GM23248 (cell line): ENCODE measurements at regions not wholly inside any gene's neighbourhood (a gene's known extent, or its start where the extent isn't known, plus 50 kb on each side); places are given as distances from the start of the nearest gene placed in this dataset.

Source experiments
- DNase-seq: peaks from one replicate; pipeline ENCODE4 v3.0.0-alpha.2; 2015
- H2AFZ ChIP-seq: fragments of 200-600 bp; sonication (generic); 2 replicates; pipeline ENCODE4 v1.6.1; 2016; ENCODE audit warnings: antibody characterized with exemption
- H3F3A ChIP-seq: fragments of 200-600 bp; sonication (generic); 2 replicates; pipeline ENCODE4 v1.6.1; 2016; ENCODE audit warnings: mild to moderate bottlenecking, antibody characterized with exemption, mixed run types; ENCODE audit not compliant: insufficient read depth
- H3K27ac ChIP-seq: fragments of 200-600 bp; sonication (generic); 2 replicates; pipeline ENCODE4 v1.5.1; 2016; ENCODE audit warnings: mild to moderate bottlenecking
- H3K27me3 ChIP-seq: fragments of 200-600 bp; sonication (generic); replicated peaks from 2 replicates; pipeline ENCODE4 v1.6.1; 2016; ENCODE audit warnings: mild to moderate bottlenecking; ENCODE audit not compliant: insufficient read depth
- H3K36me3 ChIP-seq: fragments of 200-600 bp; sonication (generic); 2 replicates; pipeline ENCODE4 v1.6.1; 2016; ENCODE audit warnings: low read depth, mild to moderate bottlenecking
- H3K4me1 ChIP-seq: fragments of 200-600 bp; sonication (generic); 2 replicates; pipeline ENCODE4 v1.6.1; 2016; ENCODE audit warnings: mild to moderate bottlenecking; ENCODE audit not compliant: insufficient read depth
- H3K4me2 ChIP-seq: fragments of 200-600 bp; sonication (generic); one replicate; pipeline ENCODE4 v1.6.1; 2016; ENCODE audit warnings: mild to moderate bottlenecking; ENCODE audit not compliant: unreplicated experiment
- H3K4me3 ChIP-seq: fragments of 200-600 bp; sonication (generic); 2 replicates; pipeline ENCODE4 v1.5.1; 2016; ENCODE audit warnings: mild to moderate bottlenecking
- H3K79me2 ChIP-seq: fragments of 200-600 bp; sonication (generic); 2 replicates; pipeline ENCODE4 v1.6.1; 2016; ENCODE audit warnings: mild to moderate bottlenecking; ENCODE audit not compliant: insufficient read depth
- H3K9ac ChIP-seq: fragments of 200-600 bp; sonication (generic); 2 replicates; pipeline ENCODE4 v1.6.1; 2016; ENCODE audit warnings: mild to moderate bottlenecking
- H3K9me2 ChIP-seq: fragments of 200-600 bp; sonication (generic); 2 replicates; pipeline ENCODE4 v1.6.1; 2016; ENCODE audit warnings: mixed run types, mild to moderate bottlenecking, moderate library complexity; ENCODE audit not compliant: insufficient read depth
- H3K9me3 ChIP-seq: fragments of 200-600 bp; sonication (generic); one replicate; pipeline ENCODE4 v1.6.1; 2017; ENCODE audit warnings: low read depth
- H4K20me1 ChIP-seq: fragments of 200-600 bp; sonication (generic); 2 replicates; pipeline ENCODE4 v1.6.0; 2016; ENCODE audit not compliant: insufficient read depth
- EZH2 ChIP-seq: fragments of 200-600 bp; sonication (generic); IDR thresholded peaks from 2 replicates; pipeline ENCODE4 v1.6.1; 2018; ENCODE audit warnings: antibody characterized with exemption, mild to moderate bottlenecking; ENCODE audit not compliant: insufficient read depth, poor library complexity, severe bottlenecking
- EZH2phosphoT487 ChIP-seq: fragments of 200-600 bp; sonication (generic); IDR thresholded peaks from 2 replicates; pipeline ENCODE4 v1.6.1; 2018; ENCODE audit warnings: antibody characterized with exemption, moderate library complexity, mild to moderate bottlenecking, low read depth; ENCODE audit not compliant: insufficient read depth
- WGBS, 2 experiments: methylation state at CpG; one replicate each; pipeline ENCODE4 v1.1.6; 2015 to 2017; ENCODE audit warnings: low lambda C conversion rate in 2 of 2, low coverage in 1 of 2; ENCODE audit errors: missing lambda C conversion rate in 2 of 2; 5-methylcytosine and 5-hydroxymethylcytosine counted together
- in situ Hi-C: fragments of 300-500 bp; cut with MboI; formaldehyde crosslinking; loops from 2 replicates; pipeline ENCODE4 v1.15.0; 2020

- no peak for DNase-seq
- in situ Hi-C loops: no loop called here
- no peak overlapping the region for H3K4me3 ChIP-seq
Observed at GRCh38 chr18:66972681-66973080, 368.8 kb upstream of the CDH19 start.

GRCh38 chr18:66971960-66972359, 368.1 kb upstream of the CDH19 start:
- 3% methylated on average over 3 of the region's 3 CpGs for WGBS, 2 experiments
- TF ChIP-seq EZH2 (no peak), EZH2phosphoT487 (no peak)
- no peaks in the 10 kb centered on the region for H3F3A ChIP-seq

More at GRCh38 chr18:66972681-66973080, 368.8 kb upstream of the CDH19 start:
- Histone ChIP-seq H3K36me3 (no peaks in the 10 kb centered on the region), H3K4me2 (no peak overlapping the region), H3K9me2 (no peaks in the 10 kb centered on the region), H3K27ac (no peak overlapping the region), H3K9ac (no peak overlapping the region), H3F3A (no peaks in the 10 kb centered on the region), H2AFZ (no peak overlapping the region), H3K79me2 (no peaks in the 10 kb centered on the region), H4K20me1 (no peaks in the 10 kb centered on the region), H3K9me3 (no peaks in the 10 kb centered on the region), H3K4me1 (no peaks in the 10 kb centered on the region), H3K27me3 (no peaks in the 10 kb centered on the region)
- WGBS, 2 experiments: 0 to 10% methylated on average over 1 of the region's 1 CpG
- TF ChIP-seq EZH2 (no peak), EZH2phosphoT487 (no peak)

DNA sequence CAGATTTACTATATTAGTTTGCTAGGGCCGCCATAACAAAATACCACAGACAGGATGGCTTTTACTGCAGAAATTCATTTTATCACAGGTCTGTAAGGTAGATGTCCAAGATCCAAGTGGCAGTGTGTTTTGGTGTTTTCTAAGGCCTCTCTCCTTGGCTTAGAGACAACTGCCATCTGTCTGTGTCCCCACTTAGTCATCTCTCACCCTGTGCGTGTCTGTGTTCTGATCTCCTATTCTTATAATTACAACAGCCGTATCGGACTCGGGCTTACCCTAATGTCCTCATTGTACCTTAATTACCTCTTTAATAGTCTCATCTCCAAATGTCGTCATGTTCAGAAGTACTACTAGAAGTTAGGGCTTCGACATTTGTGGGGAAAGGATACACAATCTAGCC, 362.3 kb upstream of the CDH19 start:
- no peak for TF ChIP-seq EZH2phosphoT487
- TF ChIP-seq EZH2: no peak
- no peaks in the 10 kb centered on the region for H3K79me2 ChIP-seq
- no peaks in the 10 kb centered on the region for H3K9me3 ChIP-seq
- 41 to 44% methylated on average over 7 of the region's 7 CpGs for WGBS, 2 experiments
- no peak for DNase-seq
- no peaks in the 10 kb centered on the region for H3F3A ChIP-seq
- H3K27me3 ChIP-seq: no peaks in the 10 kb centered on the region
- H3K4me1 ChIP-seq: no peaks in the 10 kb centered on the region
- H3K27ac ChIP-seq: no peak overlapping the region
- H3K4me3 ChIP-seq: no peak overlapping the region
- H3K9me2 ChIP-seq: no peaks in the 10 kb centered on the region
- no peaks in the 10 kb centered on the region for H3K36me3 ChIP-seq
- in situ Hi-C loops: no loop called here
- no peak overlapping the region for H2AFZ ChIP-seq
- no peak overlapping the region for H3K9ac ChIP-seq
- H4K20me1 ChIP-seq: no peaks in the 10 kb centered on the region
- no peak overlapping the region for H3K4me2 ChIP-seq

More at GRCh38 chr18:66971960-66972359, 368.1 kb upstream of the CDH19 start:
- no peak overlapping the region for H2AFZ ChIP-seq
- no peak overlapping the region for H3K27ac ChIP-seq
- H3K79me2 ChIP-seq: no peaks in the 10 kb centered on the region
- no peaks in the 10 kb centered on the region for H3K9me3 ChIP-seq
- H3K4me3 ChIP-seq: no peak overlapping the region
- DNase-seq: no peak
- H3K27me3 ChIP-seq: no peaks in the 10 kb centered on the region
- no peaks in the 10 kb centered on the region for H4K20me1 ChIP-seq
- no peak overlapping the region for H3K9ac ChIP-seq
- no peaks in the 10 kb centered on the region for H3K36me3 ChIP-seq
- in situ Hi-C loops: no loop called here
- H3K4me2 ChIP-seq: no peak overlapping the region
- no peaks in the 10 kb centered on the region for H3K4me1 ChIP-seq
- H3K9me2 ChIP-seq: no peaks in the 10 kb centered on the region

- H3K36me3 ChIP-seq: no peaks in the 10 kb centered on the region
- H3K4me3 ChIP-seq: no peak overlapping the region
- in situ Hi-C loops: no loop called here
- whole genome bisulfite sequencing, 2 experiments: 6% methylated on average over 2 of the region's 2 CpGs
- DNase-seq: no peak
- H3K4me2 ChIP-seq: no peak overlapping the region
- no peak overlapping the region for H2AFZ ChIP-seq
- no peak for TF ChIP-seq EZH2
- H3K79me2 ChIP-seq: no peaks in the 10 kb centered on the region
- H3K9ac ChIP-seq: no peak overlapping the region
- H3K4me1 ChIP-seq: no peaks in the 10 kb centered on the region
- no peak overlapping the region for H3K27ac ChIP-seq
- no peaks in the 10 kb centered on the region for H3K9me2 ChIP-seq
- no peaks in the 10 kb centered on the region for H4K20me1 ChIP-seq
- no peaks in the 10 kb centered on the region for H3K27me3 ChIP-seq
- no peaks in the 10 kb centered on the region for H3K9me3 ChIP-seq
- no peaks in the 10 kb centered on the region for H3F3A ChIP-seq
Observed at GRCh38 chr18:66958309-66958708, 354.4 kb upstream of the CDH19 start.

DNA sequence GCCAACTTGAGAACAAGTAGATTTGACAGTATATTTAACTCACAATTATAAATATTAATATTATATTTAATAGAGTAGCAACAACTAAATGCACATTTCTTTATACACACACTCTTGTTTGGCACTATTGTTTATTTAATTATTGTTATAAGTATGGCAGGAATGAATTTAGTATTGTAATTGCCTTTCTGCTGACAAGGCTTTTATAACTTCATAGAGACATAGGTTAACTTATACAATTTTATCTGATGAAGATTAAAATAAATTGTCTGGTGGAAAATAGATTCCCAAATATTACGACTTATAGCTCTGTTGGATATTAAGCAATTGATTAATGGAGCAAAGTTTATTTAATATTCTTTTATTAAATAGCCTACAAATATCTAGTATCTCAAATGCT, 347.9 kb upstream of the CDH19 start:
- Histone ChIP-seq H3K27me3 (no peaks in the 10 kb centered on the region), H3K27ac (no peak overlapping the region), H3K4me2 (no peak overlapping the region), H3K9me2 (no peaks in the 10 kb centered on the region), H3F3A (no peaks in the 10 kb centered on the region), H4K20me1 (no peaks in the 10 kb centered on the region), H3K36me3 (no peaks in the 10 kb centered on the region), H2AFZ (no peak overlapping the region), H3K4me1 (no peaks in the 10 kb centered on the region), H3K4me3 (no peak overlapping the region), H3K79me2 (no peaks in the 10 kb centered on the region), H3K9ac (no peak overlapping the region), H3K9me3 (no peaks in the 10 kb centered on the region)
- in situ Hi-C loops: no loop called here
- WGBS, 2 experiments: 8 to 11% methylated on average over 1 of the region's 1 CpG
- TF ChIP-seq EZH2phosphoT487: no peak
- no peak for TF ChIP-seq EZH2
- DNase-seq: no peak
